K562 (cell line): ENCODE measurements at regions not wholly inside any gene's neighbourhood (a gene's known extent, or its start where the extent isn't known, plus 50 kb on each side); places are given as distances from the start of the nearest gene placed in this dataset.

Experiments
- ATAC-seq: fragments of 200-7000 bp; cut with Tn5 transposase; 3 replicates; pipeline ENCODE4 v1.9.1; 2020; ENCODE audit warnings: moderate library complexity
- BruUV-seq: library from RNA; stranded (reverse); fragments of 400-500 nt; replicated peaks from 2 replicates; lab custom pipeline; 2021; lab: Mats Ljungman, UMichigan
- CTCF ChIA-PET: fragments of 300-600 bp; formaldehyde crosslinking; extraction: SDS; loops from one replicate; lab custom pipeline; 2021; ENCODE audit warnings: low intra/inter-chr PET ratio; lab: Yijun Ruan, JAX
- POLR2A ChIA-PET: fragments of 300-600, 350-650 bp; sonication (Branson Sonifier 250); formaldehyde crosslinking; extraction: SDS; loops from one replicate; lab custom pipeline; 2021; ENCODE audit warnings: antibody characterized with exemption, inconsistent platforms; lab: Yijun Ruan, JAX
- DNase-seq, 4 experiments: peaks; one replicate each; pipeline versions ENCODE4 v3.0.0 to v3.0.0-alpha.2; 2011 to 2018; ENCODE audit warnings: low spot score in 3 of 4, mixed read lengths in 3 of 4; ENCODE audit errors: extremely low read depth in 1 of 4
- FAIRE-seq: peaks from 2 replicates; lab custom pipeline; 2011; peaks lifted over from hg19 to GRCh38; lab: Jason Lieb, UNC
- H2AFZ ChIP-seq: 2 replicates; pipeline ENCODE4 v1.6.0; 2011; ENCODE audit warnings: low read depth, low read length, control low read depth, inconsistent platforms
- H3K27ac ChIP-seq: fragments of 200-600 bp; 3 replicates; pipeline ENCODE4 v1.8.0; 2011; ENCODE audit warnings: low read depth, mild to moderate bottlenecking, control low read depth, inconsistent platforms, low read length, moderate library complexity, mixed read lengths; ENCODE audit errors: extremely low read depth
- H3K27me3 ChIP-seq, 2 experiments: fragments of 300-600 bp in 1 of 2; 2 replicates in 1 of 2; 3 replicates in 1 of 2; pipeline versions ENCODE4 v1.6.0 to v1.8.0; 2011; ENCODE audit warnings: inconsistent platforms in 2 of 2, low read length in 2 of 2, mild to moderate bottlenecking in 1 of 2, mixed read lengths in 1 of 2, moderate library complexity in 1 of 2; ENCODE audit not compliant: control insufficient read depth in 2 of 2, insufficient read depth in 2 of 2
- H3K36me3 ChIP-seq: fragments of 300-600 bp; 3 replicates; pipeline ENCODE4 v1.8.0; 2011; ENCODE audit warnings: mild to moderate bottlenecking, low read length, inconsistent platforms; ENCODE audit not compliant: control insufficient read depth, insufficient read depth
- H3K4me1 ChIP-seq, 2 experiments: fragments of 200-600 bp in 1 of 2; replicated peaks in 1 of 2; 2 replicates in 1 of 2; 3 replicates in 1 of 2; pipeline versions ENCODE4 v1.5.1 to v1.8.0; 2011; ENCODE audit warnings: inconsistent platforms in 2 of 2, low read length in 2 of 2, mild to moderate bottlenecking in 1 of 2, mixed read lengths in 1 of 2, moderate library complexity in 1 of 2; ENCODE audit not compliant: control insufficient read depth in 2 of 2, insufficient read depth in 2 of 2
- H3K4me2 ChIP-seq: 2 replicates; pipeline ENCODE4 v1.6.1; 2011; ENCODE audit warnings: low read length, control low read depth, inconsistent platforms, mixed read lengths; ENCODE audit not compliant: insufficient read depth
- H3K4me3 ChIP-seq: fragments of 200-600 bp; sonication (generic), shearing (Covaris generic); 2 replicates; pipeline ENCODE4 v1.5.1; 2016; ENCODE audit warnings: control low read depth, inconsistent platforms
- H3K79me2 ChIP-seq: fragments of 200-600 bp; 3 replicates; pipeline ENCODE4 v1.8.0; 2011; ENCODE audit warnings: low read length, inconsistent platforms; ENCODE audit not compliant: control insufficient read depth, insufficient read depth
- H3K9ac ChIP-seq, 2 experiments: 2 replicates each; pipeline versions ENCODE4 v1.6.0 to v1.6.1; 2011; ENCODE audit warnings: low read depth in 2 of 2, low read length in 2 of 2, control low read depth in 1 of 2, inconsistent platforms in 1 of 2, mild to moderate bottlenecking in 1 of 2, mixed read lengths in 1 of 2; ENCODE audit not compliant: insufficient read depth in 1 of 2
- H3K9me1 ChIP-seq: one replicate; pipeline ENCODE4 v1.6.0; 2011; ENCODE audit warnings: inconsistent platforms, mild to moderate bottlenecking, low read length, moderate library complexity; ENCODE audit not compliant: control insufficient read depth, insufficient read depth
- H3K9me3 ChIP-seq: replicated peaks from 2 replicates; pipeline ENCODE4 v1.5.1; 2011; ENCODE audit warnings: low read depth, low read length, inconsistent platforms; ENCODE audit not compliant: control insufficient read depth, insufficient read depth
- H4K20me1 ChIP-seq: replicated peaks from 2 replicates; pipeline ENCODE4 v1.6.1; 2011; ENCODE audit warnings: low read length, inconsistent platforms, mixed read lengths; ENCODE audit not compliant: control insufficient read depth, insufficient read depth
- BCOR ChIP-seq: fragments of 450-650 bp; IDR thresholded peaks from 2 replicates; pipeline ENCODE4 v1.6.1; 2016
- SAFB2 ChIP-seq: fragments of 200-400 bp; formaldehyde crosslinking; IDR thresholded peaks from 2 replicates; pipeline ENCODE4 v1.6.1; 2018; ENCODE audit warnings: borderline replicate concordance, low read length, low read depth, moderate library complexity; ENCODE audit not compliant: severe bottlenecking
- SMC3 ChIP-seq: conservative IDR thresholded peaks from 2 replicates; pipeline ENCODE4 v1.6.1; 2011; ENCODE audit warnings: low read depth, low read length, improper control_type of control experiment; ENCODE audit not compliant: insufficient read depth
- WGBS: fragments of 100-300 bp; shearing (Covaris generic); methylation state at CpG from one replicate; pipeline ENCODE4 v1.1.6; 2016; ENCODE audit warnings: low coverage, mixed read lengths; ENCODE audit not compliant: insufficient coverage; ENCODE audit errors: missing lambda C conversion rate; 5-methylcytosine and 5-hydroxymethylcytosine counted together
- in situ Hi-C: fragments of 300-500 bp; cut with MboI; formaldehyde crosslinking; loops from 4 replicates; pipeline ENCODE4 v1.15.0; 2018; ENCODE audit warnings: inconsistent platforms, mixed read lengths
- intact Hi-C: fragments of 100-400 bp; cut with micrococcal nuclease; formaldehyde crosslinking; loops from 2 replicates; pipeline ENCODE4 v1.14.2; 2022
- TF ChIP-seq, protein P1 (sequence below): fragments of 450-650 bp; IDR thresholded peaks from 2 replicates; pipeline ENCODE4 v1.6.1; 2016
- TF ChIP-seq, protein P2 (sequence below), 3 experiments: IDR thresholded peaks in 2 of 3; conservative IDR thresholded peaks in 1 of 3; 2 replicates each; pipeline ENCODE4 v1.5.1; 2011 to 2012; ENCODE audit warnings: low read length in 3 of 3, mild to moderate bottlenecking in 3 of 3, control low read depth in 2 of 3, improper control_type of control experiment in 1 of 3, inconsistent platforms in 1 of 3, low read depth in 1 of 3, mixed read lengths in 1 of 3, moderate library complexity in 1 of 3; ENCODE audit not compliant: insufficient read depth in 2 of 3
- TF ChIP-seq, protein P3 (sequence below): sonication (generic); IDR thresholded peaks from 2 replicates; pipeline ENCODE4 v1.6.1; 2016
- TF ChIP-seq, protein P4 (sequence below), 2 experiments: IDR thresholded peaks in 1 of 2; conservative IDR thresholded peaks in 1 of 2; 2 replicates each; pipeline ENCODE4 v1.6.1; 2016; ENCODE audit warnings: low read depth in 2 of 2, mild to moderate bottlenecking in 1 of 2, missing compliant biosample characterization in 1 of 2, missing genetic modification characterization in 1 of 2, moderate library complexity in 1 of 2
- TF ChIP-seq, protein P5 (sequence below): fragments of 450-650 bp; conservative IDR thresholded peaks from 2 replicates; pipeline ENCODE4 v1.6.1; 2016; ENCODE audit warnings: missing genetic modification characterization, low read depth, mild to moderate bottlenecking, control low read depth, missing compliant biosample characterization
- TF ChIP-seq, protein P6 (sequence below): fragments of 450-650 bp; IDR thresholded peaks from 2 replicates; pipeline ENCODE4 v1.6.1; 2016; ENCODE audit warnings: low read depth, mild to moderate bottlenecking, moderate library complexity

DNA sequence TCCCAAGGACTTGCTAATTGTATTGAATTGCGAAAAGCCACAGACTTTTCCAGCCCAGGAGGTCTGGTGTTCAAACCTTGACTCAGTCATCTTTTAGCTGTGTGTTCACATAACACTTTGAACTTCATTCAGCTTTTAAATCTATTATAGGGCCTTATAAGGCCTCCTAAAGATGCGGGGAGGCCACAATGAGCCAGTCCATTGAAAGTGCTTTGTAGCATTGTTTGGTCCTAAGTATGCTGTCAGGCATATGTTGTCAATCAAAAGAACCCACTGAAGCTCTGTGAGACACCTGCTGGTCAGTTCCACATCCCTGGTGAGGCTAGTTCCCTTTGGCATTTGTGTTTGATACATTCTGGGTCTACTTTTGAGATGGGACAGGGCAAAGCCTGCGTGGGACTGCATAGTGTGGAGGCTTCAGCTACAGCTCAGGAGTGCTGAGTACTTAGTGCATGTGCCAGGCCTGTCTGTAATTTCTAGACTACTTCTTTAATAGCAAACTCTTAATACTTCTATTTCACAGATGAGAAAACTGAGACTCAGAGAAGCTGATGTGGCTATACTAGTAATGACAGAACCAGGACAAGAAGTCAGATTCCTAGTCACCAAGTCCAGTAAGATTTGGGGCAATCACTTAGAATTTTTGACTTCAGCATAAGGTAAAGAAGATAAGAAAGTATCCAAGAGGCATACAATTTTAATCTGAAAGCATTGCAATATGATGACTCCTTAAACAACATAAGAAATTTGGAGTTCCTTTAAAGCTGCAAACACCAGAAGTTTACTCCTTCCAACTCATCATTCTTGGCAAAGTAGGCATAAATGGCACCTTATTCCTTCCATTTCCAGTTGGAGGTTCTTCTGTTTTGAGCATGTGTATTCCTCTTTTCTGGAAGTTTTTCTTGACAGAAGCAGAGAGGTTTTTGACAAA is 213.0 kb downstream of the PDCD6IP start:
- H3K9me3 ChIP-seq, result no peaks in the 10 kb centered on the region
- FAIRE-seq (peak; percentile 58), DNase-seq (peak; percentile 28 to 59 (median 46)), ATAC-seq (peak; percentile 73)
- H3K9ac ChIP-seq, result no peak overlapping the region
- no peaks in the 10 kb centered on the region for H3K79me2 ChIP-seq
- H4K20me1 ChIP-seq, result peaks cover 10% of the 10 kb centered on the region; the same call in 1 of the 2 replicates
- H2AFZ ChIP-seq, result no peak overlapping the region
- in situ Hi-C loops (loop anchor here (25.0 kb wide), 1 partner anchor 676 kb away; no protein-coding TSS in a partner anchor), intact Hi-C loops (loop anchor here (1.0 to 10.0 kb wide), 4 partner anchors 56 to 673 kb away; no protein-coding TSS in a partner anchor)
- peaks cover 3 to 9% of the 10 kb centered on the region in 2 experiments for H3K4me1 ChIP-seq
- no peak overlapping the region for H3K27ac ChIP-seq
- CTCF ChIA-PET, result interaction anchor here (0.6 to 3.5 kb wide), 2 partner anchors 30 to 128 kb away, joined by 3 to 11 read pairs; no protein-coding TSS in a partner anchor
- BruUV-seq, result no TSS peak
- no peaks in the 10 kb centered on the region for H3K9me1 ChIP-seq
- H3K4me3 ChIP-seq, result no peak overlapping the region
- H3K36me3 ChIP-seq, result no peaks in the 10 kb centered on the region
- POLR2A ChIA-PET, result interaction anchor here (1.1 to 1.8 kb wide), 2 partner anchors 10 to 127 kb away, joined by 4 read pairs; no protein-coding TSS in a partner anchor
- 32% methylated on average over 3 of the region's 3 CpGs for whole genome bisulfite sequencing
- no peak overlapping the region for H3K4me2 ChIP-seq
- H3K27me3 ChIP-seq, result no peaks in the 10 kb centered on the region
- no peak for TF ChIP-seq SAFB2
- TF ChIP-seq, protein P1, sequence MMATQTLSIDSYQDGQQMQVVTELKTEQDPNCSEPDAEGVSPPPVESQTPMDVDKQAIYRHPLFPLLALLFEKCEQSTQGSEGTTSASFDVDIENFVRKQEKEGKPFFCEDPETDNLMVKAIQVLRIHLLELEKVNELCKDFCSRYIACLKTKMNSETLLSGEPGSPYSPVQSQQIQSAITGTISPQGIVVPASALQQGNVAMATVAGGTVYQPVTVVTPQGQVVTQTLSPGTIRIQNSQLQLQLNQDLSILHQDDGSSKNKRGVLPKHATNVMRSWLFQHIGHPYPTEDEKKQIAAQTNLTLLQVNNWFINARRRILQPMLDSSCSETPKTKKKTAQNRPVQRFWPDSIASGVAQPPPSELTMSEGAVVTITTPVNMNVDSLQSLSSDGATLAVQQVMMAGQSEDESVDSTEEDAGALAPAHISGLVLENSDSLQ, result peak; percentile 88
- TF ChIP-seq, protein P2, sequence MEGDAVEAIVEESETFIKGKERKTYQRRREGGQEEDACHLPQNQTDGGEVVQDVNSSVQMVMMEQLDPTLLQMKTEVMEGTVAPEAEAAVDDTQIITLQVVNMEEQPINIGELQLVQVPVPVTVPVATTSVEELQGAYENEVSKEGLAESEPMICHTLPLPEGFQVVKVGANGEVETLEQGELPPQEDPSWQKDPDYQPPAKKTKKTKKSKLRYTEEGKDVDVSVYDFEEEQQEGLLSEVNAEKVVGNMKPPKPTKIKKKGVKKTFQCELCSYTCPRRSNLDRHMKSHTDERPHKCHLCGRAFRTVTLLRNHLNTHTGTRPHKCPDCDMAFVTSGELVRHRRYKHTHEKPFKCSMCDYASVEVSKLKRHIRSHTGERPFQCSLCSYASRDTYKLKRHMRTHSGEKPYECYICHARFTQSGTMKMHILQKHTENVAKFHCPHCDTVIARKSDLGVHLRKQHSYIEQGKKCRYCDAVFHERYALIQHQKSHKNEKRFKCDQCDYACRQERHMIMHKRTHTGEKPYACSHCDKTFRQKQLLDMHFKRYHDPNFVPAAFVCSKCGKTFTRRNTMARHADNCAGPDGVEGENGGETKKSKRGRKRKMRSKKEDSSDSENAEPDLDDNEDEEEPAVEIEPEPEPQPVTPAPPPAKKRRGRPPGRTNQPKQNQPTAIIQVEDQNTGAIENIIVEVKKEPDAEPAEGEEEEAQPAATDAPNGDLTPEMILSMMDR (IDR thresholded peaks at IDR 0.05 in 2 of 3, conservative IDR thresholded peaks at IDR 0.05 in 1 of 3; ENCODE audit: insufficient read depth in 2 of 3, low read depth in 1 of 3, low read length in 3 of 3), result peak; percentile 60 to 62 (median 61)
- TF ChIP-seq, protein P3, sequence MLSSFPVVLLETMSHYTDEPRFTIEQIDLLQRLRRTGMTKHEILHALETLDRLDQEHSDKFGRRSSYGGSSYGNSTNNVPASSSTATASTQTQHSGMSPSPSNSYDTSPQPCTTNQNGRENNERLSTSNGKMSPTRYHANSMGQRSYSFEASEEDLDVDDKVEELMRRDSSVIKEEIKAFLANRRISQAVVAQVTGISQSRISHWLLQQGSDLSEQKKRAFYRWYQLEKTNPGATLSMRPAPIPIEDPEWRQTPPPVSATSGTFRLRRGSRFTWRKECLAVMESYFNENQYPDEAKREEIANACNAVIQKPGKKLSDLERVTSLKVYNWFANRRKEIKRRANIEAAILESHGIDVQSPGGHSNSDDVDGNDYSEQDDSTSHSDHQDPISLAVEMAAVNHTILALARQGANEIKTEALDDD, result 0 out of 2 replicates have a peak, but pooled peaks have one; percentile 12
- TF ChIP-seq, protein P4, sequence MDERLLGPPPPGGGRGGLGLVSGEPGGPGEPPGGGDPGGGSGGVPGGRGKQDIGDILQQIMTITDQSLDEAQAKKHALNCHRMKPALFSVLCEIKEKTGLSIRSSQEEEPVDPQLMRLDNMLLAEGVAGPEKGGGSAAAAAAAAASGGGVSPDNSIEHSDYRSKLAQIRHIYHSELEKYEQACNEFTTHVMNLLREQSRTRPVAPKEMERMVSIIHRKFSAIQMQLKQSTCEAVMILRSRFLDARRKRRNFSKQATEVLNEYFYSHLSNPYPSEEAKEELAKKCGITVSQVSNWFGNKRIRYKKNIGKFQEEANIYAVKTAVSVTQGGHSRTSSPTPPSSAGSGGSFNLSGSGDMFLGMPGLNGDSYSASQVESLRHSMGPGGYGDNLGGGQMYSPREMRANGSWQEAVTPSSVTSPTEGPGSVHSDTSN (CRISPR knock-in tag; IDR thresholded peaks at IDR 0.05; ENCODE audit: low read depth), result no peak
- TF ChIP-seq, protein P4 (tag; conservative IDR thresholded peaks at IDR 0.05; ENCODE audit: low read depth), result peak; percentile 75
- TF ChIP-seq SMC3, result peak; percentile 50; the same call in 1 of the 2 replicates
- TF ChIP-seq, protein P5, sequence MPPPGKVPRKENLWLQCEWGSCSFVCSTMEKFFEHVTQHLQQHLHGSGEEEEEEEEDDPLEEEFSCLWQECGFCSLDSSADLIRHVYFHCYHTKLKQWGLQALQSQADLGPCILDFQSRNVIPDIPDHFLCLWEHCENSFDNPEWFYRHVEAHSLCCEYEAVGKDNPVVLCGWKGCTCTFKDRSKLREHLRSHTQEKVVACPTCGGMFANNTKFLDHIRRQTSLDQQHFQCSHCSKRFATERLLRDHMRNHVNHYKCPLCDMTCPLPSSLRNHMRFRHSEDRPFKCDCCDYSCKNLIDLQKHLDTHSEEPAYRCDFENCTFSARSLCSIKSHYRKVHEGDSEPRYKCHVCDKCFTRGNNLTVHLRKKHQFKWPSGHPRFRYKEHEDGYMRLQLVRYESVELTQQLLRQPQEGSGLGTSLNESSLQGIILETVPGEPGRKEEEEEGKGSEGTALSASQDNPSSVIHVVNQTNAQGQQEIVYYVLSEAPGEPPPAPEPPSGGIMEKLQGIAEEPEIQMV, result no peak; the same call in 1 of the 2 replicates
- TF ChIP-seq, protein P6, sequence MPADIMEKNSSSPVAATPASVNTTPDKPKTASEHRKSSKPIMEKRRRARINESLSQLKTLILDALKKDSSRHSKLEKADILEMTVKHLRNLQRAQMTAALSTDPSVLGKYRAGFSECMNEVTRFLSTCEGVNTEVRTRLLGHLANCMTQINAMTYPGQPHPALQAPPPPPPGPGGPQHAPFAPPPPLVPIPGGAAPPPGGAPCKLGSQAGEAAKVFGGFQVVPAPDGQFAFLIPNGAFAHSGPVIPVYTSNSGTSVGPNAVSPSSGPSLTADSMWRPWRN, result no peak
- TF ChIP-seq BCOR, result no peak
